ENCODE measurements at regions not wholly inside any gene's neighbourhood (a gene's known extent, or its start where the extent isn't known, plus 50 kb on each side); places are given as distances from the start of the nearest gene placed in this dataset.

DNA sequence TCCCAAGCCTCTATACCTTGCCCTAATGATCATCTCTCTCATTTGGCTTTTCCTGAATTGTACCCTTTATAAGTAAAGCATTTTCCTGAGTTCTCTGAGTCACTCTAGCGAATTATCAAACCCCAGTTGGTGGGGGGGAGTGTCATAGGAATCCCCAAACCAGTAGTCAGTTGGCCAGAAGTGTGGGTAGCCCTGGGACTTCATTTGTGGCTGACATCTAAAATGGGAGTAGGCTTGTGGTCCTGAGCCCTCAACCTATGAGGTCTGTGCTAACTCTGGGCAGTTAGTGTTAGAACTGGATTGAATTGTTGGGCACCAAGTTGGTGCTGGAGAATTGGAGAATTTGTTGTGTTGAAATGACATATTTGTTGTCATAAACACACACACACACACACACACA lies 91.3 kb downstream of the BBS10 start:
- H3K36me3 ChIP-seq (replicated peaks; ENCODE audit: insufficient read depth, low read length) = no peaks in the 10 kb centered on the region
- no peak overlapping the region for H3K27ac ChIP-seq (ENCODE audit: low read length)
- H3K27me3 ChIP-seq (replicated peaks; ENCODE audit: insufficient read depth, low read length) = no peaks in the 10 kb centered on the region
- no peaks in the 10 kb centered on the region for H3F3A ChIP-seq (ENCODE audit: insufficient read depth, low read length)
- TF ChIP-seq, protein P1, sequence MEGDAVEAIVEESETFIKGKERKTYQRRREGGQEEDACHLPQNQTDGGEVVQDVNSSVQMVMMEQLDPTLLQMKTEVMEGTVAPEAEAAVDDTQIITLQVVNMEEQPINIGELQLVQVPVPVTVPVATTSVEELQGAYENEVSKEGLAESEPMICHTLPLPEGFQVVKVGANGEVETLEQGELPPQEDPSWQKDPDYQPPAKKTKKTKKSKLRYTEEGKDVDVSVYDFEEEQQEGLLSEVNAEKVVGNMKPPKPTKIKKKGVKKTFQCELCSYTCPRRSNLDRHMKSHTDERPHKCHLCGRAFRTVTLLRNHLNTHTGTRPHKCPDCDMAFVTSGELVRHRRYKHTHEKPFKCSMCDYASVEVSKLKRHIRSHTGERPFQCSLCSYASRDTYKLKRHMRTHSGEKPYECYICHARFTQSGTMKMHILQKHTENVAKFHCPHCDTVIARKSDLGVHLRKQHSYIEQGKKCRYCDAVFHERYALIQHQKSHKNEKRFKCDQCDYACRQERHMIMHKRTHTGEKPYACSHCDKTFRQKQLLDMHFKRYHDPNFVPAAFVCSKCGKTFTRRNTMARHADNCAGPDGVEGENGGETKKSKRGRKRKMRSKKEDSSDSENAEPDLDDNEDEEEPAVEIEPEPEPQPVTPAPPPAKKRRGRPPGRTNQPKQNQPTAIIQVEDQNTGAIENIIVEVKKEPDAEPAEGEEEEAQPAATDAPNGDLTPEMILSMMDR (IDR thresholded peaks at IDR 0.05; ENCODE audit: low read length) = no peak
- TF ChIP-seq EZH2 (optimal IDR thresholded peaks at IDR 0.05; ENCODE audit: low read depth, low read length) = no peak
- no peak for TF ChIP-seq EZH2phosphoT487 (IDR thresholded peaks at IDR 0.05; ENCODE audit: low read length)
- H2AFZ ChIP-seq (ENCODE audit: low read length) = no peak overlapping the region
- no peaks in the 10 kb centered on the region for H3K4me1 ChIP-seq (ENCODE audit: low read length)
- DNase-seq = no peak
- no peak overlapping the region for H3K4me3 ChIP-seq (ENCODE audit: low read length)
- H3K9me2 ChIP-seq (replicated peaks; ENCODE audit: insufficient read depth, low read length) = no peaks in the 10 kb centered on the region
- no peaks in the 10 kb centered on the region for H3K9me3 ChIP-seq (replicated peaks; ENCODE audit: insufficient read depth, low read length)
- H3K79me2 ChIP-seq (ENCODE audit: low read length) = no peaks in the 10 kb centered on the region
- no peaks in the 10 kb centered on the region for H4K20me1 ChIP-seq (ENCODE audit: insufficient read depth, low read length)
- H3K9ac ChIP-seq (ENCODE audit: low read length) = no peak overlapping the region
- no peak overlapping the region for H3K4me2 ChIP-seq (ENCODE audit: low read depth, low read length)

DNA sequence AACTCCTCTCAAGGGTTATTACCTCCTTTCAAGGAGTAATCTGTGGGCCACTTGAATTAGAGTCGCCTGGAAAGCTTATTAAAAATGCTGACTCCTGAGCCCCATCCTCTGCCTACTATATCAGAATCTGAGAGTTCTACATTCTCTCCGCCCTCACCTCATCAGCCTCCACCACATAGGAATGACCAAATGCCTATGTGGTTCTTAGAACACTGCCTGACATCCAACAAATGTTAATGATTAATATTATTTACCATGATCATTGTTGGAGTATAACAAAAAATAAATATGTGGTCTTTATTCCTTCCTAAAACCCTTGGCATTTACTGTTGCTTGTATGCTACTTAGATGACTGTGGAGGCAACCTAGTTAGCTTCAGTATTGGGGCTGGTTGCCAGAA lies 91.9 kb downstream of the BBS10 start:
- Histone ChIP-seq H3K4me2 (ENCODE audit: low read depth, low read length) (no peak overlapping the region), H3K79me2 (ENCODE audit: low read length) (no peaks in the 10 kb centered on the region), H2AFZ (ENCODE audit: low read length) (no peak overlapping the region), H3K27ac (ENCODE audit: low read length) (no peak overlapping the region), H3K36me3 (replicated peaks; ENCODE audit: insufficient read depth, low read length) (no peaks in the 10 kb centered on the region), H4K20me1 (ENCODE audit: insufficient read depth, low read length) (no peaks in the 10 kb centered on the region), H3K27me3 (replicated peaks; ENCODE audit: insufficient read depth, low read length) (no peaks in the 10 kb centered on the region), H3K4me3 (ENCODE audit: low read length) (no peak overlapping the region), H3F3A (ENCODE audit: insufficient read depth, low read length) (no peaks in the 10 kb centered on the region), H3K9me3 (replicated peaks; ENCODE audit: insufficient read depth, low read length) (no peaks in the 10 kb centered on the region), H3K4me1 (ENCODE audit: low read length) (no peaks in the 10 kb centered on the region), H3K9ac (ENCODE audit: low read length) (no peak overlapping the region), H3K9me2 (replicated peaks; ENCODE audit: insufficient read depth, low read length) (no peaks in the 10 kb centered on the region)
- no peak for DNase-seq
- TF ChIP-seq, protein P1 (IDR thresholded peaks at IDR 0.05; ENCODE audit: low read length) = no peak

DNA sequence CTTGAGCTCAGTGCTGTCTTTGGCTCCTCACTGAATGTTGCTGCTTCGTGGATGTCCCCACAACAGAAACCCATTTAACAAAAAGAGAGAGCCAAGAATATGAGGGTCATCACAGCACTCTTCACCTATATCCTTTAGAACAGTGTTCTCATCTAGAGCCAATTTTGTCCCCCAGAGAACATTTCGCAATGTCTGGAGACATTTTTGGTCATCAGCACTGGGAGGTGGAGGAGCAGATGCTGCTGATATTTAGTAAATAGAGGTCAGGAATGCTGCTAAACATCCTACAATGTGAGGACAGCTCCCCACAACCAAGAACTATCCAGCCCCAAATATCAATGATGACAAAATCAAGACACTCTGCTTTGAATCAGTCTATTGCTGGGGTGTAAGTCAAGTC lies 92.5 kb downstream of the BBS10 start:
- Histone ChIP-seq H3K4me2 (ENCODE audit: low read depth, low read length) (no peak overlapping the region), H3K9ac (ENCODE audit: low read length) (no peak overlapping the region), H3K9me3 (replicated peaks; ENCODE audit: insufficient read depth, low read length) (no peaks in the 10 kb centered on the region), H3K9me2 (replicated peaks; ENCODE audit: insufficient read depth, low read length) (no peaks in the 10 kb centered on the region), H2AFZ (ENCODE audit: low read length) (no peak overlapping the region), H4K20me1 (ENCODE audit: insufficient read depth, low read length) (no peaks in the 10 kb centered on the region), H3K4me1 (ENCODE audit: low read length) (no peaks in the 10 kb centered on the region), H3F3A (ENCODE audit: insufficient read depth, low read length) (no peaks in the 10 kb centered on the region), H3K27ac (ENCODE audit: low read length) (no peak overlapping the region), H3K36me3 (replicated peaks; ENCODE audit: insufficient read depth, low read length) (no peaks in the 10 kb centered on the region), H3K79me2 (ENCODE audit: low read length) (no peaks in the 10 kb centered on the region), H3K27me3 (replicated peaks; ENCODE audit: insufficient read depth, low read length) (no peaks in the 10 kb centered on the region), H3K4me3 (ENCODE audit: low read length) (no peak overlapping the region)
- DNase-seq = no peak
- TF ChIP-seq, protein P1 (IDR thresholded peaks at IDR 0.05; ENCODE audit: low read length) = no peak
- TF ChIP-seq EZH2phosphoT487 (IDR thresholded peaks at IDR 0.05; ENCODE audit: low read length) (no peak), EZH2 (optimal IDR thresholded peaks at IDR 0.05; ENCODE audit: low read depth, low read length) (no peak)

DNA sequence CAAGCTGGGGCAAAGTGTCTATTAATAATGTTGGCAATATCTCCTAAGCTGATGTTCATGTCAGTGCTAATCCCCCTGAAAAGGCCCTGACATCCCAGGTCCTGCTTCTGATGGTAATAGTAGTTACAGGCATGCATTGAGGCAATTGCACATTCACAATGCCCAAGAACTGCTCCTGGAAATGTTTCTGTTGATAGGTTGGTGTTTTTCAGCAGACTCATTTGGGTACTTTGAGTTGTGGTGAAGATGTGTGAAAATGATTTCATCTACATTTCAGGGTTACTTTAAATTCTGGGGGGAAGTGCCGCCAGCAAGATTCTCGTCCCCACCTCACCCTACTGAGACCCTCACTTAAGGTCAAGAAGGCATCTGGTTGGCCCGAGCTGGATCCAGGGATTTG lies 92.9 kb downstream of the BBS10 start:
- Histone ChIP-seq H3K9me2 (replicated peaks; ENCODE audit: insufficient read depth, low read length) (no peaks in the 10 kb centered on the region), H3K9ac (ENCODE audit: low read length) (no peak overlapping the region), H3K4me1 (ENCODE audit: low read length) (no peaks in the 10 kb centered on the region), H3K4me3 (ENCODE audit: low read length) (no peak overlapping the region), H3F3A (ENCODE audit: insufficient read depth, low read length) (no peaks in the 10 kb centered on the region), H3K4me2 (ENCODE audit: low read depth, low read length) (no peak overlapping the region), H3K27me3 (replicated peaks; ENCODE audit: insufficient read depth, low read length) (no peaks in the 10 kb centered on the region), H3K79me2 (ENCODE audit: low read length) (no peaks in the 10 kb centered on the region), H4K20me1 (ENCODE audit: insufficient read depth, low read length) (no peaks in the 10 kb centered on the region), H3K36me3 (replicated peaks; ENCODE audit: insufficient read depth, low read length) (no peaks in the 10 kb centered on the region), H3K9me3 (replicated peaks; ENCODE audit: insufficient read depth, low read length) (no peaks in the 10 kb centered on the region), H3K27ac (ENCODE audit: low read length) (no peak overlapping the region), H2AFZ (ENCODE audit: low read length) (no peak overlapping the region)
- TF ChIP-seq, protein P1 (IDR thresholded peaks at IDR 0.05; ENCODE audit: low read length) = no peak
- no peak for TF ChIP-seq EZH2 (optimal IDR thresholded peaks at IDR 0.05; ENCODE audit: low read depth, low read length)
- TF ChIP-seq EZH2phosphoT487 (IDR thresholded peaks at IDR 0.05; ENCODE audit: low read length) = no peak
- no peak for DNase-seq
